ENCODE measurements at regions not wholly inside any gene's neighbourhood (a gene's known extent, or its start where the extent isn't known, plus 50 kb on each side); places are given as distances from the start of the nearest gene placed in this dataset.

DNA sequence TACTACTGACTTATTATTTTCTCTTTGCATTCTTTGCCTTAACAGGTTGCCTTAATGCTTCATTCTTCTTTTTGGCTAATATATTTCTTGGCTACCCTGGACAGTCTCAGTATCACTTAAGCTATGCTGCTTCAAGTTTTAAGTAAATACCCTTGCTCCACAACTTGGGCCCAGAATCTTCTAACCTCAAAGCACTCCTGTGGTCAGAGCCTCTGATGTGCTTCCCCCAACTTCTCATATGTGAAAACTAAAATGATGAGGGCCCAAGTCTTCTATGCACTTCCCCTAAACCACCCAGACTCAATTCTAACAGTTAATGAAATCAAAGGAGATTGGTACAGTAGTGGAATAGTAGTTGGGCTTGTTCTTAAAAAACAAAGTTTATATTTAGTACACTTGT lies 314.1 kb downstream of the PLPP3 start:
- no peaks in the 10 kb centered on the region for H3K27me3 ChIP-seq
- TF ChIP-seq, protein P1, sequence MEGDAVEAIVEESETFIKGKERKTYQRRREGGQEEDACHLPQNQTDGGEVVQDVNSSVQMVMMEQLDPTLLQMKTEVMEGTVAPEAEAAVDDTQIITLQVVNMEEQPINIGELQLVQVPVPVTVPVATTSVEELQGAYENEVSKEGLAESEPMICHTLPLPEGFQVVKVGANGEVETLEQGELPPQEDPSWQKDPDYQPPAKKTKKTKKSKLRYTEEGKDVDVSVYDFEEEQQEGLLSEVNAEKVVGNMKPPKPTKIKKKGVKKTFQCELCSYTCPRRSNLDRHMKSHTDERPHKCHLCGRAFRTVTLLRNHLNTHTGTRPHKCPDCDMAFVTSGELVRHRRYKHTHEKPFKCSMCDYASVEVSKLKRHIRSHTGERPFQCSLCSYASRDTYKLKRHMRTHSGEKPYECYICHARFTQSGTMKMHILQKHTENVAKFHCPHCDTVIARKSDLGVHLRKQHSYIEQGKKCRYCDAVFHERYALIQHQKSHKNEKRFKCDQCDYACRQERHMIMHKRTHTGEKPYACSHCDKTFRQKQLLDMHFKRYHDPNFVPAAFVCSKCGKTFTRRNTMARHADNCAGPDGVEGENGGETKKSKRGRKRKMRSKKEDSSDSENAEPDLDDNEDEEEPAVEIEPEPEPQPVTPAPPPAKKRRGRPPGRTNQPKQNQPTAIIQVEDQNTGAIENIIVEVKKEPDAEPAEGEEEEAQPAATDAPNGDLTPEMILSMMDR (IDR thresholded peaks at IDR 0.05) = no peak
- no peak for TF ChIP-seq EP300 (IDR thresholded peaks at IDR 0.05)
- TF ChIP-seq POLR2A (IDR thresholded peaks at IDR 0.05) = no peak
- TF ChIP-seq POLR2AphosphoS5 (IDR thresholded peaks at IDR 0.05) = no peak
- no peaks in the 10 kb centered on the region for H3K36me3 ChIP-seq
- DNase-seq (ENCODE audit: low spot score in 2 of 2) = no peak
- H3K9me3 ChIP-seq = no peaks in the 10 kb centered on the region
- no peak overlapping the region for H3K27ac ChIP-seq
- no peaks in the 10 kb centered on the region for H3K4me1 ChIP-seq
- no peak overlapping the region for H3K4me3 ChIP-seq

DNA sequence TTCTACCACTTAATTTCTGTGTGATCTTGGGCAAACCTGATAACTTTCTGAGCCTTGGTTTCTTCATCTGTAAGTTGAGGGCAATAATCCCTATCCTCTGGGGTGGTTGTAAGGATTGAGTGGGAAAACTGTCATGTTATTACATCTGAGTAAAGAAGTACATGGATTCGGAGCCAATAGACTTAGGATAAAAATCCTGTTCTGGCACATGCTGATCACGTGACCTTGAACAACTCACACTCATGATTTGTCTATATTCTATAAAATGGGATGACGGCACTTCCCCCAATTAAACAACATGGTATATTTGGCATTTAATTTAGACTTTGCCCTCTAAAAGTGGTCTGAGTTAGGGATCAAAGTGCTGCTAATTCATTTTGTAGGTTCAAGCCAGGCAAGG lies 315.5 kb downstream of the PLPP3 start:
- no peaks in the 10 kb centered on the region for H3K9me3 ChIP-seq
- TF ChIP-seq, protein P1 (IDR thresholded peaks at IDR 0.05) = no peak
- TF ChIP-seq EP300 (IDR thresholded peaks at IDR 0.05) (no peak), POLR2AphosphoS5 (IDR thresholded peaks at IDR 0.05) (no peak), POLR2A (IDR thresholded peaks at IDR 0.05) (no peak)
- no peaks in the 10 kb centered on the region for H3K4me1 ChIP-seq
- no peak overlapping the region for H3K27ac ChIP-seq
- 92% methylated on average over 3 of the region's 3 CpGs for WGBS
- no peaks in the 10 kb centered on the region for H3K27me3 ChIP-seq
- DNase-seq (ENCODE audit: low spot score in 2 of 2) = no peak
- no peak overlapping the region for H3K4me3 ChIP-seq
- H3K36me3 ChIP-seq = no peaks in the 10 kb centered on the region

DNA sequence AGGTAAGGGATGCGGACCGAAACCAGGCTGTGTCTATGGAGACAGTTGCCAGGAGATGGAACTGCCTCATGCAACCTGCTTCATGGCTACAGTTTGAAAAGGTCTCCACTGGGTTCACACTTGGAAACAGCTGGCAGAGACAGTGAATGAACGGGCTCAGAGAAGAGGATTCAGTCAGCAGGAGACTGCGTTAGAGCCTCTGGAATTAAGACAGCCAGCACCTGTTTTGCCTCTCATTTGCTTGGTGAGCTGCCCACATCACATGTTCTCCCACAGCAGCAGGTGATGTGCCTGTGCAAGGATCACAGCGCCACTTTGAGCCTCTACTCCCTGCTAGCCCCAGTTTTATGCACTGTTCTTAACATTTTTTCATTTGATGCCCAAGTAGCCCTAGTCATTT lies 321.0 kb downstream of the PLPP3 start:
- H3K4me1 ChIP-seq = peaks cover 18% of the 10 kb centered on the region
- no peak overlapping the region for H3K27ac ChIP-seq
- H3K27me3 ChIP-seq = no peaks in the 10 kb centered on the region
- no peak for DNase-seq (ENCODE audit: low spot score in 2 of 2)
- H3K9me3 ChIP-seq = no peaks in the 10 kb centered on the region
- WGBS = 86% methylated on average over 5 of the region's 5 CpGs
- H3K4me3 ChIP-seq = no peak overlapping the region
- no peak for TF ChIP-seq EP300 (IDR thresholded peaks at IDR 0.05)
- TF ChIP-seq POLR2AphosphoS5 (IDR thresholded peaks at IDR 0.05) = no peak
- TF ChIP-seq POLR2A (IDR thresholded peaks at IDR 0.05) = no peak
- TF ChIP-seq, protein P1 (IDR thresholded peaks at IDR 0.05) = no peak
- H3K36me3 ChIP-seq = no peaks in the 10 kb centered on the region

DNA sequence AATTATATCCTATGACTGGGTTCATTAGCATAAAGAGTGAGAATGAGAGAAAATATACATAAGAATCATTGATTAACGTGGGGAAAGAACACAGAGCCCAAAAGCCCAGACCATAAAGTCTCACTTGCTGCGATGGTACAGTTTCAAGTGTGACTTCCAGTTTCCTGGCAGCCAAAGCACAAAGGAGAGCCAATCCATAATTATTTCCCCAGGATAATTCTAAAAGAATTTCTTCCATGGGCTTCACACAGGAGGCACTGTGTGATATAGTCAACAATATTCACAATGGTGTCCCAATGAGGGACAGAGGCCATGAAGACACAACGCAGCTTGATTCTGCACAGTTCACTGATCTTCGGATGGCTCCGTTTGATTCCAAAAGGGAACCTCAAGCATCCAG lies 321.6 kb downstream of the PLPP3 start:
- TF ChIP-seq, protein P1 (IDR thresholded peaks at IDR 0.05) = no peak
- TF ChIP-seq POLR2A (IDR thresholded peaks at IDR 0.05) (no peak), EP300 (IDR thresholded peaks at IDR 0.05) (no peak), POLR2AphosphoS5 (IDR thresholded peaks at IDR 0.05) (no peak)
- H3K27me3 ChIP-seq = no peaks in the 10 kb centered on the region
- no peak for DNase-seq (ENCODE audit: low spot score in 2 of 2)
- no peaks in the 10 kb centered on the region for H3K9me3 ChIP-seq
- H3K4me3 ChIP-seq = no peak overlapping the region
- H3K4me1 ChIP-seq = peaks cover 18% of the 10 kb centered on the region
- no peak overlapping the region for H3K27ac ChIP-seq
- no peaks in the 10 kb centered on the region for H3K36me3 ChIP-seq
- 76% methylated on average over 5 of the region's 5 CpGs for WGBS

DNA sequence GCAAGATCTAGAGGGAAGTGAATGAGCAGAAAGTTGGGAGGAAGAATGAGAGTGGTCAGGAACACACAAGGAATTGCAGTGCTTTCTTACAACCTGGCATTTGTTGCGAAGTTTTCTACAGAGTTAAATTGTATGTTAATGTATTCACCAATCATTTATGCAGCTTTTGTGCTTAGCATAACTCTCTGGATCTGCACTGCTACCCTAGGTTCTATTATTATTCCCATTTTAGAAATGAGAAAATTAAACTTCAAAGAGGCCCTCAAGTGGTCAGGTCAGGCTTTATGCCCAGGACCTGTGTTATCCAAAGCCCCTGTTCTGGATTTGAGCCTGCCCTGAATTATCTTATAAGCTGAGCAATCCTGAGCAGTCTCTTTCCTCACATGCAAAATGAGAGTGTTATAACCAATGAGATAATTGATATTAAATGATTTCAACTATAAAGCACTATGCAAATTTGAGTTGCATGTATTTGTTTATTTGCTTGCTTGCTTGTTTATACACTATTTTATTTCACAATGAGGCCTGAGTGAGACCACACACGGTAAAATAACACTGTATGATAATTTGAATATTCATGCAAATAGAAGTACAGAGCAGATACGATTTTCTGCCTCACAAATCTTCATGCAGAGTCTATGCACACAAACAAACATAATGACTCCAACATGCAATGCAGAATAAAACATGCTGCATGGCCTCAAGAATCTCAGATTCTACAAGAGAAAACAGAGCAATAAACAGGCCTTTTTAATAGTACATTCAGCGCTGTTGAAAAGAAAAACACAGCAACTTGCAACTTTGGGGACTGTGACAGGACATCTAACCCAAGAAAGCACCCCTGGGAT lies 323.0 kb downstream of the PLPP3 start:
- Histone ChIP-seq H3K27ac (no peak overlapping the region), H3K9me3 (no peaks in the 10 kb centered on the region), H3K36me3 (no peaks in the 10 kb centered on the region), H3K4me1 (peaks cover 18% of the 10 kb centered on the region), H3K4me3 (no peak overlapping the region), H3K27me3 (no peaks in the 10 kb centered on the region)
- DNase-seq (ENCODE audit: low spot score in 2 of 2) = no peak
- TF ChIP-seq POLR2A (IDR thresholded peaks at IDR 0.05) = no peak
- TF ChIP-seq, protein P1 (IDR thresholded peaks at IDR 0.05) = no peak
- TF ChIP-seq EP300 (IDR thresholded peaks at IDR 0.05) = no peak
- no peak for TF ChIP-seq POLR2AphosphoS5 (IDR thresholded peaks at IDR 0.05)
- WGBS = 57% methylated on average over 4 of the region's 4 CpGs

Measured in suprapubic skin (tissue), 4 donors.